ENCODE measurements at regions not wholly inside any gene's neighbourhood (a gene's known extent, or its start where the extent isn't known, plus 50 kb on each side); places are given as distances from the start of the nearest gene placed in this dataset.

- no peak for DNase-seq (ENCODE audit: low spot score)
Measured at GRCh38 chr1:244220410-244220809, 169.3 kb downstream of the ZBTB18 start.

DNA sequence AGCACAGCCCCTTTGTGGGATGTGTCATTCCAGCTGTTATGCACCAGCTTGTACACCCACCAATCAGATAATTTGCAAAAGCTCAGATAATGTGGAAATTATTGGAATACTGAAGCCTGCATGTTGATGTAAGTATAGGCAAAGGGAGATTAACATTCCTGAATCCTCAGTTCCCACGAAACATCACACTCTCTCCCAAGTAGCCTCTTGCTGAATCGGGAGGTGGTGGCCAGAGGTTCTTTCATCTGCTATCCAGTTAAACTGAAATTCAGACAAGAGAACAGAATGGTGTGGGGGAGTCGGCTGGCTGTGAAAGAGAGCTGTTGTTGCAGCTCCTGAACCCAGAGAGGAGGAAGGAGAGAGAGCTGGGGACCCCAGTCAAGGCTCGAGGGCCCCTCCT, 170.9 kb downstream of the ZBTB18 start:
- DNase-seq (ENCODE audit: low spot score): no peak

DNA sequence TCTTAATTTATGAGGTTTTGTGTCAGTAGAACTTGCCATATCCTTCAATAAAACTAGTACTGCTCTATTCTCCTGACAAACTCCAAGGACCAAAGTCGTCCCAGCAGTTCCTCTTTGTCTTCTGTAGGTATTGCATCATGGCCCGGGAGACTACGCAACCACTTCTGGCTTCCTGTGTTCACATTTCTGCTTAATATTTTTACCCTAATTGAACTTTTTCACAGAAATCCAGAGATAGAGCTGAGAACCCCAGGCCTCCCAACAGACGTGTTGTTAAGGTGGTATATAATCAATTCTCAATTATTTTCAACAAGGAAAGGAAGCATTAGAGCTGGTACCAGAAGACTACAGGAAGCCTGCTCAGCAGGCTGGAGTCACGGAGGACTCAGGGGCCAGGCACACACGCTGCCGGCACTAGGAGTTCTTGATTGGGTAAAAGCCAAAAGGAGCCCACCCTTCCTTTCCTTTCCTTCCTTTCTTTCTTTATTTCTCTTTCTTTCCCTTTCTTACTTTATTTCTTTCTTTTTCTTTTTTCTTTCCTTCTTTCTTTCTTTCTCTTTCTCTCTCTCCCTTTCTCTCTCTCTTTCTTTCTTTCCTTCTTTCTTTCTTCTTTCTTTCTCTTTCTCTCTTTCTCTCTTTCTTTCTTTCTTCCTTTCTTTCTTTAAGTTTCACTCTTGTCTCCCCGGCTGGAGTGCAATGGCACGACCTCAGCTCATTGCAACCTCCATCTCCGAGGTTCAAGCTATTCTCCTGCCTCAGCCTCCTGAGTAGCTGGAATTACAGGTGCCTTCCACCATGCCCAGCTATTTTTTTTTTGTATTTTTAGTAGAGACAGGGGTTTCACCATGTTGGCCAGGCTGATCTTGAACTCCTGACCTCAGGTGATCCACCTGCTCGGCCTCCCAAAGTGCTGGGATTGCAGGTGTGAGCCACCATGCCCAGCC, 173.7 kb downstream of the ZBTB18 start:
- DNase-seq (ENCODE audit: low spot score): no peak

DNA sequence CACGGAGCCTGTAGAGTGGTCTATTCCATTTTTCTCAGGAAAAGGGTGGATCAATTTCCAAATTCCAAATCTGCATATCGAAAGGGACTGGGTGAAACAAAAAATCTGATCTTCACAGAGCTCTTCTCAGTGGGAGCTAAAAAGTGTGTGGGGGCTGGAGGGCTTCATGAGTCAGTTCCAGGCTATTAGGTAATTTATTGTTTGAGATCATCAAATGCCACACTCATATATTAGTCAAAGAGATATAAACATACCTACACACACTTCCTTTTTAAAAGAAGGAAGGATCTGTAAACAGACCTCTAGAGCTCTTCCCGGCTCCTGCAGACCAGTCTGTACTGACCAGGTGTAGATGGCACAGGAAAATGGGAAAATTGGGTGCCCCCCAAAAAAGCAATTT, 175.4 kb downstream of the ZBTB18 start:
- DNase-seq (ENCODE audit: low spot score): no peak

- DNase-seq (ENCODE audit: low spot score): no peak
Measured at GRCh38 chr1:244230470-244230869, 179.4 kb downstream of the ZBTB18 start.

GRCh38 chr1:244231193-244231571, 180.1 kb downstream of the ZBTB18 start:
- DNase-seq (ENCODE audit: low spot score): peak; percentile 30

- DNase-seq (ENCODE audit: low spot score): peak; percentile 47
Measured at GRCh38 chr1:244231572-244232315, 180.7 kb downstream of the ZBTB18 start.

DNA sequence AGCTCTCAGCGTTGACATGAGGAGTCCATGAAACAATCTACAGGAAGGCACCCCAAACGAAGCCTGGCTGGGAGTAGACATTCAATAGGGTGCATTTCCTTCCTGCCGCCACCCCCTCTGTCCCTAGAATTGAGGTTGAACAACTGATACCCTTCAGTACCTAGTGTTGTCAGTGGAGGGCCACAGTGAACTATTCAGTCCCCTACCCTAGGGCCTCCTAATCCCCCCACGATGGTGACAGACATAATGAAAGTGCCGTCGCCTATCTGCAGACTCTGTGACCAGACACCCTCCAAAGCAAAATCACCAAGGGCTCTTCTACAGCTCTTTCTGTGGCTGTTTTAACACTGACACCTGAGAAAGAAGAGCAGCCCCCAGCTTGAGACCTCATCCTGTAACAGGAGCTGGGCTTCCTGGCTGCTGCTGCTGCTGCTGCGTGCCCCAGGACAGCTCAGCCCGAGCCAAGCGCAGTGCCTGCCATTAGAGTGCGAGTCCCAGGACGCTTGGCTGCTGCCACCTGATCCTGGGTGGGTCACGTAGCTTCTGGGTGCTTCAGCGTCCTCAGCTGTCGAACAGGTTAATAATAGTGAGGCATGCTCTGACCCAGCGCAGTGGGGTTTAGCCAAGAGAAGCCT, 183.0 kb downstream of the ZBTB18 start:
- peak; percentile 64 for DNase-seq (ENCODE audit: low spot score)

DNA sequence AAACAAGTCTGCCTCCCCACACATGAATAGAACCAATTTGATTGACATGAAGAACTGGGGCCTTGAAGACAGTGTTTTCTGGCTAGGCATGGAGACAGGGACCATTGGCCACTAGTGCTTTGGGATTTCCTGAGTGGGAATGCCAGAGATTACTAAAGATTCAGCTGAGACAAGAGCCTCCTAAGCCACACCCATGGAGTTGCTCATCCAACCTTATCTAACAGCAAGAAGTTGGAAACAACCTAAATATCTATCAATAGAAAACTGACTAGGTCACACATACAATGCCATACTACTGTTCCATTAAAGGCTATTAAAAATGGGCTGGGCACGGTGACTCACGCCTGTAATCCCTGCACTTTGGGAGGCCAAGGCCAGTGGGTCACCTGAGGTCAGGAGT, 184.1 kb downstream of the ZBTB18 start:
- no peak for DNase-seq (ENCODE audit: low spot score)

DNA sequence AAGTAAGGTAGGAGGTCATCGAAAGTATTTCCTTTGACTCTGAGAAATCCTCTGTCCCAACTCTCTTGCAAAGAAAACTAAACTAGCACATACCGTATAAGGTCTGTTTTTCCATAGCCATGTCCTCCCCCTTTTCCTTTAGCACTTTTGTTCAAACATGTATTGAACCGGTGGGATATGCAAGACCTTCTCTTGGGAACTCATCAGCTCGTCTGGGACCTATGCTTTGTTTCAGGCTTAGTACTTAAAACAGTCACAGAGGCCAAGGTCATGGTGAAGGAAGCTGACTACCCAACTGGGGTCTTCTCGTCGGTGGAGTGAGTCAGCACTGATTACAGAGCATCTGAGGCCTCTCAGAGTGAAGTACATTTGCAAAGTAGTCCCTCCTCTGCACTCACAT, 185.0 kb downstream of the ZBTB18 start:
- DNase-seq (ENCODE audit: low spot score): no peak

DNA sequence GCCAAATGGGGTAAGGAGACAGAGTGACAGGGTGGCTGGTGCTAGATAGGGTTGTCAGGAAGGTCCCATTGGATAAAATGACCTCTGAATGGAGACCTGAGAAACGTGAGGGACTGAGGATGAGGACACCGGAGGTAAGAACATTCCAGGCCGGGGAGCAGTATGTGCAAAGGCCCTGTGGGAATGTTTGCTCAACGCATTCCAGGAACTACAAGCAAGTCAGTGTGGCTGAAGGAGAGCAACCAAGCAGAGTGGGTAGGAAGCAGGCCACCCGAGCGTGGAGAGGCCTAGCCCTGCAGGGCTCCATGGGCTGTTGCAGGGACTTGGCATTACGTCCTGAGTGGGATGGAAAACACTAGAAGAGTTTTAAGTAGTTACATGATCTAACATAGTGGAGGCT, 185.6 kb downstream of the ZBTB18 start:
- DNase-seq (ENCODE audit: low spot score): no peak

- no peak for DNase-seq (ENCODE audit: low spot score)
Measured at GRCh38 chr1:244237445-244237844, 186.4 kb downstream of the ZBTB18 start.

GRCh38 chr1:244239261-244239770, 188.2 kb downstream of the ZBTB18 start:
- DNase-seq (ENCODE audit: low spot score): no peak

DNA sequence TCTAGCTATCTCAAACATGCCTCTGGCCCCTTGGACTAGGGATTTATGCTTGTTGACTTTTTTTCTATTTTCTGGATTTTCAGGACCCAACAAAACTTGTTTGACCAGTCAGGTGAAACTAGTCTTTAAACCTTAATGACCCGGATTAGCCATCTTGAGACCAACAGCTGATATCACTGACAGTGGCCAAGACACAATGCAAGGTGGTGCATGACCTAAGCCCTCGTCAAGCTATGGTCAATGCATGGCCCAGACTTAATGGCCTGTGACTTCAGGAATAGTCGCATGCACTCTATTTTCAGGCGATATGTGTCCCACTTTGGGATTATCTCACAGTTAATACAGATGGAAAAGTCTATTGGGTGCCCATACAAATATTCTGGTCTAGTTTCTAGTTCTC, 190.4 kb downstream of the ZBTB18 start:
- no peak for DNase-seq (ENCODE audit: low spot score)

GRCh38 chr1:244242446-244242845, 191.4 kb downstream of the ZBTB18 start:
- no peak for DNase-seq (ENCODE audit: low spot score)

- DNase-seq (ENCODE audit: low spot score): no peak
Measured at GRCh38 chr1:244246334-244246733, 195.3 kb downstream of the ZBTB18 start.

- no peak for DNase-seq (ENCODE audit: low spot score)
Measured at GRCh38 chr1:244248426-244248825, 197.3 kb downstream of the ZBTB18 start.

DNA sequence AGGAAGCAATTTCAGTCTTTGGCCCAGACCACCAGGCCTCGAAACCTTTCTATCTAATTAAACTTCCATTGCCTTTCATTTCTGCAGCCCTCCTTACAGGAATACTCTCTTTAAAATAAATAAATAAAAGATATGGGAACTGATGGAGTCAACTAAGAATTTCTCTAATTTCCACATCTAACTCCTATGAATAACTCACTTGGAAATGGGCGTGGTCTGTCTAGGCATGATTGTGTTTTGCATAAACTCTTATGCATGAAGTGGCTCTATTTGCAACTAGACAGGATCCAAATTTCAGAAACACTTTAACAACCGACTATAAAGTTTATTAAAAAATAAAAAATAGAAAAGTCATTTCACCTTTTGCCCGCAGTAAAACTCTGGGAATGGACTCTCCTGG, 199.5 kb downstream of the ADSS2 start:
- DNase-seq (ENCODE audit: low spot score): no peak

DNA sequence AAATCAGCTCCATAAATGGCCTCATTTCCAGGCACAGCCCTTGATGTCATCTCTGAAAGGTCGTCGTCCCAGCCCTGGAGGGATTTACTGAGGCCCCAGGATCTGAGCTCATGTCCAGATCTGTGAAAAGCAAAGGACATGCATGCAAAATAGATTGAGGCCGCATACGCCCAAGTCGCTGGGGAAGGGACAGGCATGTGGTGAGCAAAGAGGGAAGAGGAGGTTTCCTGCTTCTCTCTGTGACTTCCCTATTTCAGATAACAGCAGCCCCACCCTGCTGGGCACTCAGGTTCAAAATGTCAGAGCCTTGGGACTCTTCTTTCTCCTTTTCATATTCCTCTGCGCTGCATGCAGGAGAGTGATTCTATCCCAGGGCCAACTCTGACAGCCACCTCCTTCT, 197.2 kb downstream of the ADSS2 start:
- DNase-seq (ENCODE audit: low spot score): no peak

DNA sequence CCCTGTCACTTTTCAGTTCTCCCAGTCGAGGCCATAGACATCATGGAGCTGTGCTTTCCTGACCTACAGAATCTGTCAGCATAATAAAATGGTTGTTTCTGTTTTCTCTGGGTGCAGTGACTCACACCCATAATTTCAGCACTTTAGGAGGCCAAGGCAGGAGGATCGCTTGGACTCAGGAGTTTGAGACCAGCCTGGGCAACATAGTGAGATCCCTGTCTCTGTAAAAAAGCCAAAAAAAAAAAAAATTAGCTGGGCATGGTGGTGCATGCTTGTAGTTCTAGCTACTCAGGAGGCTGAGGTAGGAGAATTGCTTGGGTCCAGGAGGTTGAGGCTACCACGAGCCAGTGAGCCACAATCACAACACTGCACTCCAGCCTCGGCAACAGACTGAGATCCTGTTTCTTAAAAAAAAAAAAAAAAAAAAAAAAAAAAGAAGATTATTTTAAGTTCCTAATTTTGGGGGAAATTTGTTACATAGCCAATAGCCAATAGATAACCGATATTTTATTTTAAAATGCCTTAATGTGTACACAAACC, 196.2 kb downstream of the ADSS2 start:
- no peak for DNase-seq (ENCODE audit: low spot score)

GRCh38 chr1:244256086-244256676, 195.5 kb downstream of the ADSS2 start:
- no peak for DNase-seq (ENCODE audit: low spot score)

- DNase-seq (ENCODE audit: low spot score): no peak
Measured at GRCh38 chr1:244264163-244264562, 187.5 kb downstream of the ADSS2 start.
